ENCODE measurements at regions not wholly inside any gene's neighbourhood (a gene's known extent, or its start where the extent isn't known, plus 50 kb on each side); places are given as distances from the start of the nearest gene placed in this dataset.
"Not testable (repeated sequence)": the region's sequence is repeated elsewhere in the genome, so short reads cannot be mapped to it uniquely, and the experiment has no call there.

GRCh38 chr2:14099101-14099500 is 533.4 kb upstream of the LRATD1 start:
- in situ Hi-C loops (cut with HindIII; ENCODE audit: low sequenced_read_pairs); DNase-seq (ENCODE audit: low spot score): not testable (repeated sequence)

GRCh38 chr2:14114275-14114674 is 518.2 kb upstream of the LRATD1 start:
- in situ Hi-C loops (cut with HindIII; ENCODE audit: low sequenced_read_pairs) = no loop called here
- no peak for DNase-seq (ENCODE audit: low spot score)

- in situ Hi-C loops (cut with HindIII; ENCODE audit: low sequenced_read_pairs) = no loop called here
- no peak for DNase-seq (ENCODE audit: low spot score)
Observed at GRCh38 chr2:14120376-14120775, 512.1 kb upstream of the LRATD1 start.

GRCh38 chr2:14123436-14124103 is 508.9 kb upstream of the LRATD1 start:
- DNase-seq (ENCODE audit: low spot score) = no peak
- in situ Hi-C loops (cut with HindIII; ENCODE audit: low sequenced_read_pairs) = no loop called here

- no peak for DNase-seq (ENCODE audit: low spot score)
- in situ Hi-C loops (cut with HindIII; ENCODE audit: low sequenced_read_pairs) = no loop called here
Observed at GRCh38 chr2:14125624-14126293, 506.8 kb upstream of the LRATD1 start.

GRCh38 chr2:14126846-14127245 is 505.7 kb upstream of the LRATD1 start:
- in situ Hi-C loops (cut with HindIII; ENCODE audit: low sequenced_read_pairs) = no loop called here
- no peak for DNase-seq (ENCODE audit: low spot score)

GRCh38 chr2:14127765-14128164 is 504.8 kb upstream of the LRATD1 start:
- no peak for DNase-seq (ENCODE audit: low spot score)
- in situ Hi-C loops (cut with HindIII; ENCODE audit: low sequenced_read_pairs) = no loop called here

GRCh38 chr2:14132386-14132785 is 500.1 kb upstream of the LRATD1 start:
- in situ Hi-C loops (cut with HindIII; ENCODE audit: low sequenced_read_pairs) = no loop called here
- DNase-seq (ENCODE audit: low spot score) = no peak

- DNase-seq (ENCODE audit: low spot score) = no peak
- in situ Hi-C loops (cut with HindIII; ENCODE audit: low sequenced_read_pairs) = no loop called here
Observed at GRCh38 chr2:14134771-14135170, 497.7 kb upstream of the LRATD1 start.

- no peak for DNase-seq (ENCODE audit: low spot score)
- in situ Hi-C loops (cut with HindIII; ENCODE audit: low sequenced_read_pairs) = no loop called here
Observed at GRCh38 chr2:14136030-14136429, 496.5 kb upstream of the LRATD1 start.

- DNase-seq (ENCODE audit: low spot score) = no peak
- in situ Hi-C loops (cut with HindIII; ENCODE audit: low sequenced_read_pairs) = no loop called here
Observed at GRCh38 chr2:14137643-14138042, 494.9 kb upstream of the LRATD1 start.

GRCh38 chr2:14140009-14140550 is 492.4 kb upstream of the LRATD1 start:
- peak; percentile 0 for DNase-seq (ENCODE audit: low spot score)
- in situ Hi-C loops (cut with HindIII; ENCODE audit: low sequenced_read_pairs) = no loop called here

- DNase-seq (ENCODE audit: low spot score) = no peak
- in situ Hi-C loops (cut with HindIII; ENCODE audit: low sequenced_read_pairs) = no loop called here
Observed at GRCh38 chr2:14143435-14143834, 489.1 kb upstream of the LRATD1 start.

GRCh38 chr2:14148216-14148615 is 484.3 kb upstream of the LRATD1 start:
- in situ Hi-C loops (cut with HindIII; ENCODE audit: low sequenced_read_pairs) = no loop called here

GRCh38 chr2:14157816-14158215 is 474.7 kb upstream of the LRATD1 start:
- no peak for DNase-seq (ENCODE audit: low spot score)
- in situ Hi-C loops (cut with HindIII; ENCODE audit: low sequenced_read_pairs) = no loop called here

More at GRCh38 chr2:14148216-14148615, 484.3 kb upstream of the LRATD1 start:
- DNase-seq (ENCODE audit: low spot score) = no peak

GRCh38 chr2:14180333-14180732 is 452.2 kb upstream of the LRATD1 start:
- DNase-seq (ENCODE audit: low spot score) = no peak
- in situ Hi-C loops (cut with HindIII; ENCODE audit: low sequenced_read_pairs) = no loop called here

- in situ Hi-C loops (cut with HindIII; ENCODE audit: low sequenced_read_pairs) = no loop called here
Observed at GRCh38 chr2:14182227-14182946, 450.1 kb upstream of the LRATD1 start.

GRCh38 chr2:14185906-14186305 is 446.6 kb upstream of the LRATD1 start:
- in situ Hi-C loops (cut with HindIII; ENCODE audit: low sequenced_read_pairs) = no loop called here
- no peak for DNase-seq (ENCODE audit: low spot score)

More at GRCh38 chr2:14182227-14182946, 450.1 kb upstream of the LRATD1 start:
- no peak for DNase-seq (ENCODE audit: low spot score)

GRCh38 chr2:14188446-14188845 is 444.1 kb upstream of the LRATD1 start:
- in situ Hi-C loops (cut with HindIII; ENCODE audit: low sequenced_read_pairs) = no loop called here
- no peak for DNase-seq (ENCODE audit: low spot score)

GRCh38 chr2:14189929-14190328 is 442.6 kb upstream of the LRATD1 start:
- in situ Hi-C loops (cut with HindIII; ENCODE audit: low sequenced_read_pairs) = no loop called here
- no peak for DNase-seq (ENCODE audit: low spot score)
